Superior temporal gyrus (tissue), 1 donor: ENCODE measurements at regions not wholly inside any gene's neighbourhood (a gene's known extent, or its start where the extent isn't known, plus 50 kb on each side); places are given as distances from the start of the nearest gene placed in this dataset.
A peak's percentile ranks its signal among the peaks of the same experiment; 100 is the strongest.
"Not testable (repeated sequence)": the region's sequence is repeated elsewhere in the genome, so short reads cannot be mapped to it uniquely, and the experiment has no call there.

Experiments
- DNase-seq: peaks from one replicate; pipeline ENCODE4 v3.0.0-alpha.2; 2016; ENCODE audit errors: extremely low spot score

- DNase-seq: no peak
Observed at GRCh38 chr15:21261965-21262850, 178.1 kb downstream of the POTEB3 start.

- DNase-seq: no peak
Observed at GRCh38 chr15:21261396-21261964, 178.8 kb downstream of the POTEB3 start.

- DNase-seq: no peak
Observed at GRCh38 chr15:21260966-21261395, 179.3 kb downstream of the POTEB3 start.

DNA sequence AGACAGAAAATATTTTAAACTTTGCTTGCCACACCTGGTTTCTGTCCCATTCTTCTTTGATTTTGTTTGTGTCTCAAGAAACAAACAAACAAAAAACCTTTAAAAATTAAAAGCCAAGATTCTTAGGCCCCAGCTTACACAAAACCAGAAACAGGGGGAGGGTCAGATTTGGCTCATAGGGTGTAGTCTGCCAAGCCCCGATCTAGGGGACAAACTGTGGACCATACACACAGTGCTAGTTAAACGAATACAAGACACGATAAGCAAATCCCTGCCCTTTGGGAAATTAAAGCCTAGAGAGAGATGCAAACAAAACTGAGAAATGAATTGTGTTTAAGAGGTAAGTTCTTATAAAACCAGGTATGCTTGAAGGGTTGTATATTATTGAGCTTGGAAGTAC, 181.7 kb downstream of the POTEB3 start:
- peak; percentile 18 for DNase-seq

- not testable (repeated sequence) for DNase-seq
Observed at GRCh38 chr15:21249508-21250019, 190.7 kb downstream of the POTEB3 start.
